ENCODE measurements at regions not wholly inside any gene's neighbourhood (a gene's known extent, or its start where the extent isn't known, plus 50 kb on each side); places are given as distances from the start of the nearest gene placed in this dataset.

- no peak for ATAC-seq
Observed at GRCh38 chr7:91634485-91635177, 245.9 kb downstream of the MTERF1 start.

DNA sequence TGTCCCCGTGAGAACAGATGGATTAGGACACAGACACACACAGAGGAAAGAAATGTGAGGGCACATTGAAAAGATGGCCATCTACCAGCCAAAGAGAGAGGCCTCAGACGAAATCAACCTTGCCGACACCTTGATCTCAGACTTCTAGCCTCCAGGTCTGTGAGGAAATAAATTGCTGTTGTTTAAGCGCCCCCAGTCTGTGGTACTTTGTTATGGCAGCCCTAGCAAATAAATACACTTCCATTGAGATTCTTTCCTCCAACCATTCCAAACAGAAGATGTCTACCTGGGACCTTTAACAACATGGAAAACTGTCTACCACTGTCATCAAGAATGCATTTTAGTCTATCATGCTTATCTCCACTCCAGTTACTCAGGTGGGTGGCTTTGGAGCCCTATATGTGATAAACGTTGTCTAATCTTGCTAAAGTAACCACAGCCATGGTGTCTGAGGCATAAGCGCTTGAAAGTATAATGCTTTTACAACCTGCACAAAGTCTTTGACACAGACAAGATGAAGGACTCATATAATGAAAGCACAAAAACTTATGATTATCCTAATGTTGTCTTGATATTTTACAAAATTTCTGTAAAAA, 244.3 kb downstream of the MTERF1 start:
- ATAC-seq, result peak; percentile 59

- no peak for ATAC-seq
Observed at GRCh38 chr7:91636728-91637127, 243.8 kb downstream of the MTERF1 start.

DNA sequence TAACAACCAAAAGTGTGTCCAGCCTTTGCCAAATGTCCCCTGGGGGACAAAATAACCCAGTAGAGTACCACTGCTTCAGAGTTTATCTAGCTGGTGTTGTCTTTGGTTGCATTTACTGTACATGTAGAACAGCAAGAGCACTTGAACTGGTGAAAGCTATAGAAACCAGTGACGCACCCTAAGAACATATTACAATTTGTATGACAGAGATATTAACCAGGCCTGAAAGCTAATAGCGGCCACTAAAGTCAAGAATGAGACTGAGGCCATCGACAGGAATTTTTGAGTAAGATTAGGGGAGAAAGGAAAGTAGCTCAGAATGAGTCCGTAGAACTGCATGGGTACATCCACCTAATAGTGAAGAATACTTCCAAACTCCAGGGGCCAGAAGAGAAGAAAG, 236.2 kb downstream of the MTERF1 start:
- ATAC-seq, result no peak

- ATAC-seq, result no peak
Observed at GRCh38 chr7:91645542-91645941, 235.0 kb downstream of the MTERF1 start.

DNA sequence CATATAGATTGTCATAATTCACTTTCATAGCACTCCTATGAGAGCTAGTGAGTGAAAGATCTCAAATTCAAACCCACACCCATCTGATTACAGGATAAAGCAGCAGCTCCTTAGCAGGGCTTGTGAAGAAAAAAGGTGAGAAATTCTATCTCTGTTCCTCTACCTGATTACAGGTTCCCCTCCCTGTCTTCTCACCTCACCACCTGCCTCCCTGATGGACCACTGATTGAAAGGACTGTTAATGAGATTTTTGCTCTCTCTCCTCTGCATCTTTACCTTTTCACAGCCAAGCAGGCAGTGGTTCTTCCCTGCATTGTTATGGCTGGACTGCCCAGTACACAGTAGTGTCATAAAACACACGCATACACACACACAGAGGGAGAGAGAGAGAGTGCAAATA, 228.5 kb downstream of the MTERF1 start:
- ATAC-seq, result no peak

DNA sequence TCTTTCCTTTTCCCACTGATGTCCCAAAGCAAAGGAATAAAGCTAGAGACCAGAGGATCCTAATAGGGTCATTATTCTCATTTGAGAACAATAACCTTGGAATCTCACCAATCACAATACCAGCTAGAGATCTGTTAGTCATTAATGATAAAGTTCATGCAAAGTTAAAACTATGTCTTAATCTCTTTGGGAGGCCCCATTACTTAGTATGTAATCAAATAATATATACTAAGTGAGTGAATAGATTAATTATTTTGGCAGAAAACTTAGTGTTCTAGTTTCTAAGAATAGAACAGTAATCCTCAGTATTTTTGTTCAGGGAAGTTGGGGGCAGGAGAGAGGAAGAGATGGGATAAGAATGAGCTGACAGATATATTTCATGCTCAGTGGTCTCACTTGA, 227.2 kb downstream of the MTERF1 start:
- ATAC-seq, result no peak

GRCh38 chr7:91655656-91656055, 224.8 kb downstream of the MTERF1 start:
- ATAC-seq, result no peak

GRCh38 chr7:91656541-91657482, 223.7 kb downstream of the MTERF1 start:
- no peak for ATAC-seq

DNA sequence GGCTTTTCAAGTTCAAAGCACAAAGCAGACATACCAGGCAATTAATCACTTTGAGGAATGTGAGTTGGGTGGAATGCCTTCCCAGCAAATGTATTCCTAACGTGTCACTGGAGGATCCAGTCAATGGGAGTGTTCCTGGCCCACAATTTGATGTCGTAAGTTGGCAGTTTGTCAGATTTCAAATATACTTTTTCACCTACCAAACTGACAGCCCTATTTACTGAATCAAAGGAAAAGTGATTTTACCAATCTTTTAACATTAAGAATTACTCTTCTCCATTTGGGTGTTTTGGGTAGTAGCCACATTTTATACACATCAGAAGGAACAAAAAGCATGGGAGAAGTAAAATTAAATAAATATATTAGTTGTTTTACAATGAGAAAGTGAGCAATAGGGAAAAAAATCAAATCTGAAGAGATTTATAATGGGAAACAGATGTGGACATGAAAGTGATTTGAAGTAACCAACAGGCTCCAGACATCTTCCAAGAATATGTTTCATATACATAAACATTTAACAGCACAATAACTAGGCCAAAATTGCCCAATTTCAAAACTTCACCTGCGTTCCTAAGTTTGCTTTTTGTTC, 222.9 kb downstream of the MTERF1 start:
- no peak for ATAC-seq

DNA sequence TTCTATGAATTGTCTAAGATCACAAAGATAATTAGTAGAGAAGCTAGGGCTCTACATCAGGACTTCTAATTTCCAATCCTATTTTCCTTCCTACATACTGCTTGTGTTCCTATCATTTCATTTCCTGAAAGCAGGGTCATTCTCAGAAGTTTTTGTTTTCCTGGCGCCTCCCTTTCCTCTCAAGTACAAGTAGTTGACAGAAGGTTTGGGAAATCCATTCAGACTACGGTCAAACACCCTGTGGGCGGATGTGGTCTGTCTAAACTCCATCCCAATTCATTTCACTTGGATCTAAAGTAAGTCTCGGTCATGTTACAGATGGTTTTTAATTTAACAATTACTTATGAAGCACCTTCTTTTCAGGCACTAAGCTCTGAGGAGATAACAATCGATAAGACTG, 221.4 kb downstream of the MTERF1 start:
- ATAC-seq, result no peak

DNA sequence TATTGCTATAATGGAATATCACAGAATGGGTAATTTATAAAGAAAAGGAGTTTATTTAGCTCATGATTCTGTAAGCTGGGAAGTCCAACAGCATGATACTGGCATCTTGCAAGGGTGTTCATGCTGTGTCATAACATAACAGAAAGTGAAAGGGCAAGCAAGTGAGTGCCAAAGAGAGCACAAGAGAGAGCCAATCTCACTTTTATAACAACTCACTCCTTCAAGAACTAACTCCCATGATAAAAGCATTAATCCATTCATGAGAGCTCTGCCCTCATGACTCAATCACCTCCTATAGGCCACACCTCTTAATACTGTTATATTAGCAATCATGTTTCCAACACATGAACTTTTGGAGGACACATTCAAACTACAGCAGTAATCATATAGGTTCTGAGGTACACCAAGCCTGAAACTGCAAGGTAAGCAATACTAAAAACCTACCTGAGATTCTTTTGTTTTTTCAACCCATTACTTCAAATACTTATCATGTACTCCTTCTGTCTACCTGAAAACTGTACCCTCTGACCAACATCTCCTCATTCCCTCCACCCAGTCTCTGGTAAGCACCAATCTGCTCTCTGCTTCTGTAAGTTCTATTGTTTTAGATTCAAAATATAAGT, 219.7 kb downstream of the MTERF1 start:
- ATAC-seq, result peak; percentile 86

GRCh38 chr7:91661727-91662126, 218.8 kb downstream of the MTERF1 start:
- no peak for ATAC-seq

DNA sequence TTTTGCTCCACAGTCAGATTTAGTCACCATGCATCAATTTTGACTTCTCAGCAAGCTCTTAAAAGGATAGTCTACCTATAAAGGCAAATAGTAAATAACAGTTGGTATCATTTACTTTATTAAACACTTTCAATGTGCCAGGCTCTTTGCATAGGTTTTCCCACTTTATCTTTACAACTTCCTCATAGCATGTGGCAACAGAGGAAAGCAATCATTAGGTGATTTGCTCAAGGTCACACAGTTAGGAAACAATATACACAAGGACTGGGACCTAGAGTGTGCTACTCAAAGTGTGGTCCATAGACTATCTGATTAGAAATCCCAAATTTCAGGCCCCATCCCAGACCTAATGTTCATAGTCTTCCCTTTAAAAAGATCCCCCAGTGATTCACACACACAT, 212.3 kb downstream of the MTERF1 start:
- ATAC-seq, result no peak

GRCh38 chr7:91671245-91671644, 209.3 kb downstream of the MTERF1 start:
- ATAC-seq, result no peak

GRCh38 chr7:91674470-91674869, 206.0 kb downstream of the MTERF1 start:
- no peak for ATAC-seq

DNA sequence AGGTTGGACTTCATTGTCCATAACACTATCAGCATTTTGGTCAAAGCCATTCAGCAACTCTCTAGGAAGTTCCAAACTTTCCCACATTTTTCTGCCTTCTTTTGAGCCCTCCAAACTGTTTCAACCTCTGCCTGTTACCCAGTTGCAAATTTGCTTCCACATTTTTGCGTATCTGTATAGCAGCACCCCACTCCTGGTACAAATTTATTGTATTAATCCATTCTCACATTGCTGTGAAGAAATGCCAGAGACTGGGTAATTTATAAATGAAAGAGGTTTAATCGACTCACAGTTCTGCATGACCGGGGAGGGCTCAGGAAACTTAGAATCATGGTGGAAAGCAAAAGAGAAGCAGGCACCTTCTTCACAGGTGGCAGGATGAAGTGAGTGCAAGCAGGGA, 198.8 kb downstream of the MTERF1 start:
- no peak for ATAC-seq

DNA sequence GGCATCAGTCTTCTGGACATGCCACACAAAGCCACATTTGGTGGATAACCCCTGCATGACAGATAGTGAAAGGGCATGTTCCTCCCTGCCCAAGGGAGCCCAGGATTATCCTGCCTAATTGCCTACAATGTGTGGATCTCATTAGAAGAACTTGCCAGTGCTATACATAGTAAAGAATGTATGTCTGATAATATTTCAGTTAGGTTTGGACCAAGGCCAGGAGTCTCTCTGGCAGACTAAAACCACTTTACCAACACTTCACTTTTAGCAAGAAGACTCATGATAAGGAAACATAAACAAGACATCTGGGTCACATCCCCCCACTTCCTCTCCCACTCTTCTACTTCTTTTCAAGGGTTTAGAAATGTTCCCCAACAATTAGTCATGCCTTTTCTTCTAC, 196.7 kb downstream of the MTERF1 start:
- no peak for ATAC-seq

DNA sequence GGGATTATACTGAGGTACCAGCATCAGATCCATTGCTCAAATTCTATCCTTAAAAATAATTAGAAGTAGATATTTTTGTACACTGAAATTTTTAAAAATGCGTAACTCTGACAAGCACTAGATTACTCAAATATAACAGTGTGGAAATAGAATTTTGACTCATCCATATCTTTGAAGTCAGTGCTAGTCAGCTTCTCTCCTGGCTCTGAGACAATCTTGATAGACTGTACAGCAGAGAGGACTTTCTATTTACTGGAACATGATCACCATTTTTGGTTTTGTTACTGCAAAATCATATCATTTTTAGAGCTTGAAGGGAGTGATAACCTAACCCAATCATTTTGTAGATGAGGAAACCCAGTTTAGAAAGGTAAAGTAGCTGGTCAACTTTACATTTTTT, 195.0 kb downstream of the MTERF1 start:
- no peak for ATAC-seq

DNA sequence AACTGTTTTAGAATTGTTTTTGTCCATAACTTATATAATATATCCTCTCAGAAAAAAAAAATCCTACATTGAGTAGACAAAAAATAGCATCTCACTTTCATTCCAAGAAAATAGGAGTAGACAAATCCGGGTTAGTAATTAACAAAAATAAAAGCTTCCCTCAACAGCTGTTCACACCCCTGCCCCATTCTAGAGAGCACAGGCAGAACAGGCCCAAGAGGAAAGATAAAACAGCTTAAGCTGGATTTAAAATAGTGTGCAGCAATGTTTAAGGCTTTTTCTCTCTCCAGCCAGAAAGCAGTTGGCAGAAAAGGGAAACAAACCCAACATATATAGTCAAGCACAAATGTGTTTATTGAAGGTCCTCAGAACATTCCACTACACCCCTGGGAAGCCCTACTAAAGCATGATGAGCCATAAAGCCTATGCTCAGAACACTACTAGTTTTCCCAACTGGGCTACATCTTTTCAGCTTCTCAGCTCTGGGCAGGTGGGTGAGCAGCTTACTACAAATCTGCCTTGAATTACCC, 189.9 kb downstream of the MTERF1 start:
- ATAC-seq, result no peak

DNA sequence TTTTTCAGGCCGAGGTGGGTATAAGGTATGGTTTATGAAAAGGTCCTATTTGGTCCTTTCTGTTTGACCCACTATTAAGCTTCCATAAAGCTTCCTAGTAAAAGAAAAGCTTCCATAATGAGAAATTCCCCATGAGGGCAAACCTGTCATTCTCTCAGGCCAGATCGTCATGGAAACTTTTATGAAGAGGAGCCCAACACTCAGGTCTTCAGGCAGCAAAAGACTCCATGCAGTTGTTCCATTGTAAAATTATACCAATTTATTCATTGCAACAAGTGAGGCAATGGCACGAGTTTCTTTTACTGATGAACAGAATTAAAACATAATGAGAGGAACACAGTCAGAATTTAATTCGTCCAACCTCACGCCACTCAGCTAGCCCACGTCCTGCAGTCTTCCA, 188.6 kb downstream of the MTERF1 start:
- no peak for ATAC-seq

- ATAC-seq, result peak; percentile 88
Observed at GRCh38 chr7:91692800-91693199, 187.7 kb downstream of the MTERF1 start.

Measured in esophagus mucosa (tissue), 1 donor.